Keratinocyte (primary cell): ENCODE measurements at regions not wholly inside any gene's neighbourhood (a gene's known extent, or its start where the extent isn't known, plus 50 kb on each side); places are given as distances from the start of the nearest gene placed in this dataset.

ENCODE experiments used
- EZH2 ChIP-seq: IDR thresholded peaks from one replicate; pipeline ENCODE4 v1.6.1; 2012; ENCODE audit warnings: inconsistent platforms, mild to moderate bottlenecking, low read length, moderate library complexity
- TF ChIP-seq, protein P1 (sequence below), 3 experiments: IDR thresholded peaks in 1 of 3; conservative IDR thresholded peaks in 1 of 3; optimal IDR thresholded peaks in 1 of 3; 2 replicates in 2 of 3; 3 replicates in 1 of 3; pipeline versions ENCODE3 to v1.5.1; 2011; ENCODE audit warnings: low read length in 3 of 3, mild to moderate bottlenecking in 3 of 3, moderate library complexity in 2 of 3, control low read depth in 1 of 3, inconsistent platforms in 1 of 3; ENCODE audit not compliant: insufficient read depth in 2 of 3; ENCODE audit errors: extremely low read depth in 1 of 3

DNA sequence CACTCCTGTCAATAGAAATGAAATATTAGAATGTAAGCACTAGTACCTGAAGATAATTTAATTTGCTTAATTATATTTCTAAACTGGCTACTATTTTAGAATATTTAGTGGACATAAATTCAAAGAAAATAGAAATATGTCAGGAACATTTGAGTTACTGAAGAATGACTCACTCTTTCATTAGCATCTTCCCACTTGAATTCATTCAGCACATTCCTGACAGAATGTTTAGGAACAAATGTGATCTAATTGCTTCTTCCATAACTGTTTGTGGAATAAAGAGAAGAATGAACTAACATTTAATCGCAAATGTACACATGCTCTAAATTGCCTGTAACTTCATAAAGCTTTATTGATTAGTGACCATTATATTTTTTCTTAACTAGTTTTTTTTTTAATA lies 306.2 kb upstream of the ADAMTSL1 start:
- TF ChIP-seq, protein P1, sequence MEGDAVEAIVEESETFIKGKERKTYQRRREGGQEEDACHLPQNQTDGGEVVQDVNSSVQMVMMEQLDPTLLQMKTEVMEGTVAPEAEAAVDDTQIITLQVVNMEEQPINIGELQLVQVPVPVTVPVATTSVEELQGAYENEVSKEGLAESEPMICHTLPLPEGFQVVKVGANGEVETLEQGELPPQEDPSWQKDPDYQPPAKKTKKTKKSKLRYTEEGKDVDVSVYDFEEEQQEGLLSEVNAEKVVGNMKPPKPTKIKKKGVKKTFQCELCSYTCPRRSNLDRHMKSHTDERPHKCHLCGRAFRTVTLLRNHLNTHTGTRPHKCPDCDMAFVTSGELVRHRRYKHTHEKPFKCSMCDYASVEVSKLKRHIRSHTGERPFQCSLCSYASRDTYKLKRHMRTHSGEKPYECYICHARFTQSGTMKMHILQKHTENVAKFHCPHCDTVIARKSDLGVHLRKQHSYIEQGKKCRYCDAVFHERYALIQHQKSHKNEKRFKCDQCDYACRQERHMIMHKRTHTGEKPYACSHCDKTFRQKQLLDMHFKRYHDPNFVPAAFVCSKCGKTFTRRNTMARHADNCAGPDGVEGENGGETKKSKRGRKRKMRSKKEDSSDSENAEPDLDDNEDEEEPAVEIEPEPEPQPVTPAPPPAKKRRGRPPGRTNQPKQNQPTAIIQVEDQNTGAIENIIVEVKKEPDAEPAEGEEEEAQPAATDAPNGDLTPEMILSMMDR (optimal IDR thresholded peaks at IDR 0.05 in 1 of 3, IDR thresholded peaks at IDR 0.05 in 1 of 3, conservative IDR thresholded peaks at IDR 0.05 in 1 of 3; ENCODE audit: extremely low read depth in 1 of 3, insufficient read depth in 2 of 3, low read length in 3 of 3) = no peak
- TF ChIP-seq EZH2 = no peak
